ENCODE measurements at regions not wholly inside any gene's neighbourhood (a gene's known extent, or its start where the extent isn't known, plus 50 kb on each side); places are given as distances from the start of the nearest gene placed in this dataset.

DNA sequence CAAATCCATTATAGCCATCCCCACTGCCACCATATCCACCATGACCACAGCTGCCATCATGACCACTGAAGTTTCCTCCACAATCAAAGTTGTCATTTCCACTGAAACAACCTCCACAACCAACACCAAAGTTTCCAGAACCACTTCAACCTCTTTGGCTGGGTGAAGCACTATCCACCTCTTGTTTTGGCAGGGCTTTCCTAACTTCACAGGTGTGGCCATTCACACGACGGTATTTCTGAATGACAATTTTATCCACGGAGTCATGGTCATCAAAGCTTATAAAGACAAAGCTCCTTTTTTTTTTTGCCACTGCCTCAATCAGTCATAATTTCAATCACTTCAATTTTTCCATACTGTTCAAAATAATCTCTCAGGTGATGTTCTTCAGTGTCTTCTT is 89.8 kb upstream of the UGP2 start:
- ChIA-PET CTCF (no interaction called here), POLR2A (no interaction called here)
- no peak for ATAC-seq (ENCODE audit: poor library complexity)
- no peak overlapping the region for H3K4me3 Mint-ChIP-seq
- H3K4me3 ChIP-seq (ENCODE audit: low read length), result no peak overlapping the region
- no peak for DNase-seq
- peaks cover 11% of the 10 kb centered on the region for H3K27me3 Mint-ChIP-seq
- no peaks in the 10 kb centered on the region for H3K27me3 ChIP-seq (ENCODE audit: control insufficient read depth in 1 of 2, insufficient read depth in 2 of 2, low read length in 2 of 2)
- H3K4me1 ChIP-seq (ENCODE audit: insufficient read depth, low read length), result no peaks in the 10 kb centered on the region
- H3K27ac ChIP-seq (ENCODE audit: low read depth in 1 of 2, low read length in 2 of 2), result no peak overlapping the region
- peaks cover 6% of the 10 kb centered on the region for H3K9me3 Mint-ChIP-seq
- TF ChIP-seq, protein P1, sequence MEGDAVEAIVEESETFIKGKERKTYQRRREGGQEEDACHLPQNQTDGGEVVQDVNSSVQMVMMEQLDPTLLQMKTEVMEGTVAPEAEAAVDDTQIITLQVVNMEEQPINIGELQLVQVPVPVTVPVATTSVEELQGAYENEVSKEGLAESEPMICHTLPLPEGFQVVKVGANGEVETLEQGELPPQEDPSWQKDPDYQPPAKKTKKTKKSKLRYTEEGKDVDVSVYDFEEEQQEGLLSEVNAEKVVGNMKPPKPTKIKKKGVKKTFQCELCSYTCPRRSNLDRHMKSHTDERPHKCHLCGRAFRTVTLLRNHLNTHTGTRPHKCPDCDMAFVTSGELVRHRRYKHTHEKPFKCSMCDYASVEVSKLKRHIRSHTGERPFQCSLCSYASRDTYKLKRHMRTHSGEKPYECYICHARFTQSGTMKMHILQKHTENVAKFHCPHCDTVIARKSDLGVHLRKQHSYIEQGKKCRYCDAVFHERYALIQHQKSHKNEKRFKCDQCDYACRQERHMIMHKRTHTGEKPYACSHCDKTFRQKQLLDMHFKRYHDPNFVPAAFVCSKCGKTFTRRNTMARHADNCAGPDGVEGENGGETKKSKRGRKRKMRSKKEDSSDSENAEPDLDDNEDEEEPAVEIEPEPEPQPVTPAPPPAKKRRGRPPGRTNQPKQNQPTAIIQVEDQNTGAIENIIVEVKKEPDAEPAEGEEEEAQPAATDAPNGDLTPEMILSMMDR (IDR thresholded peaks at IDR 0.05), result no peak
- intact Hi-C loops (cut with DNase I, micrococcal nuclease), result no loop called here
- peaks cover 5% of the 10 kb centered on the region in 2 experiments for H3K9me3 ChIP-seq (ENCODE audit: control insufficient read depth in 1 of 2, insufficient read depth in 1 of 2, low read length in 2 of 2)
- no peaks in the 10 kb centered on the region for H3K4me1 Mint-ChIP-seq (ENCODE audit: low read depth)
- H3K36me3 ChIP-seq (ENCODE audit: insufficient read depth, low read length), result no peaks in the 10 kb centered on the region
- H3K36me3 Mint-ChIP-seq (ENCODE audit: low read depth), result no peaks in the 10 kb centered on the region
- no peak overlapping the region for H3K27ac Mint-ChIP-seq

DNA sequence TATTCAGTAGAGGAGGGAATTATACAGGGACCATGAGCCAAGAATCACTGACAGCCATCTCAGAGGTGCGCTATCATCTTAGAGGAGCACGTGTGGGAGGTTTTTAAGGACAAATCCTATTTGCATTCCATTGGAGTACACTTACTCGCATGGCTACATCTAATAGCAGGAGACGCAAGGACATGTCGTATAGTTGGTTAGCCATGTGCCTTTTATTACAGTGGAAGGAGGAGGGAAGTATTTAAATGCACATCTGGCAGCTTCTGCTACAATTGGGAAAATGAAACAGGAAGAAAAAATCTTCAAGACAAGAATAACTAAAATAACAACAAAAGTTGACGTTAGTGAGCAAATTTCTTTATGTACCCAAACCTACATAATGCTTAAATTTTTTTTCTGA is 86.5 kb upstream of the UGP2 start:
- H3K4me1 Mint-ChIP-seq (ENCODE audit: low read depth), result no peaks in the 10 kb centered on the region
- Histone ChIP-seq H3K4me3 (ENCODE audit: low read length) (no peak overlapping the region), H3K4me1 (ENCODE audit: insufficient read depth, low read length) (no peaks in the 10 kb centered on the region), H3K9me3 (ENCODE audit: control insufficient read depth in 1 of 2, insufficient read depth in 1 of 2, low read length in 2 of 2) (peaks cover 0 to 5% of the 10 kb centered on the region in 2 experiments), H3K36me3 (ENCODE audit: insufficient read depth, low read length) (no peaks in the 10 kb centered on the region), H3K27ac (ENCODE audit: low read depth in 1 of 2, low read length in 2 of 2) (no peak overlapping the region), H3K27me3 (ENCODE audit: control insufficient read depth in 1 of 2, insufficient read depth in 2 of 2, low read length in 2 of 2) (peaks cover 0 to 2% of the 10 kb centered on the region in 2 experiments)
- DNase-seq, result no peak
- CTCF ChIA-PET, result no interaction called here
- no peaks in the 10 kb centered on the region for H3K36me3 Mint-ChIP-seq (ENCODE audit: low read depth)
- no peaks in the 10 kb centered on the region for H3K9me3 Mint-ChIP-seq
- intact Hi-C loops (cut with DNase I, micrococcal nuclease), result no loop called here
- H3K27me3 Mint-ChIP-seq, result peaks cover 6% of the 10 kb centered on the region
- H3K27ac Mint-ChIP-seq, result no peak overlapping the region
- TF ChIP-seq, protein P1 (IDR thresholded peaks at IDR 0.05), result no peak
- no peak for ATAC-seq (ENCODE audit: poor library complexity)
- POLR2A ChIA-PET, result no interaction called here
- no peak overlapping the region for H3K4me3 Mint-ChIP-seq

DNA sequence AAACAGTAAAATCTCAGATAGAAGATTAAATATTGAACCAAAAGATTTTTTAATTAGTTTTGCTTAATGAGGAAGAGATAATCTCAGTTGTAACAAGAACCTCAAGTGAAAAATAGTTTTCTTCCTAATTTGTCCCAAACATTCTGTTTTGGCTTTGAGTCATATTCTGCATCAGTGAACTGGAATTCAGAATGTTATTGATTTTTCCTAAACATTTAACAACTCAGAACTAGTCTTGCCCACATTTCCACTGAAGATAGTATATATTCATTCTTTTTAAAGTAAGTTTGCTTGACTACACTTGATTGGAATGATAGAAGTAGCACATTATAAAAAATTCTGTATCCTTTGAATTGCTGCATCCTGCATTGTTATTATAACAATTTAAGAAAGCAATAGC is 85.7 kb upstream of the UGP2 start:
- no peak for DNase-seq
- TF ChIP-seq, protein P1 (IDR thresholded peaks at IDR 0.05), result no peak
- H3K4me1 Mint-ChIP-seq (ENCODE audit: low read depth), result no peaks in the 10 kb centered on the region
- POLR2A ChIA-PET, result no interaction called here
- Histone ChIP-seq H3K4me1 (ENCODE audit: insufficient read depth, low read length) (no peaks in the 10 kb centered on the region), H3K9me3 (ENCODE audit: control insufficient read depth in 1 of 2, insufficient read depth in 1 of 2, low read length in 2 of 2) (peaks cover 0 to 5% of the 10 kb centered on the region in 2 experiments), H3K4me3 (ENCODE audit: low read length) (no peak overlapping the region), H3K27me3 (ENCODE audit: control insufficient read depth in 1 of 2, insufficient read depth in 2 of 2, low read length in 2 of 2) (peaks cover 0 to 2% of the 10 kb centered on the region in 2 experiments), H3K27ac (ENCODE audit: low read depth in 1 of 2, low read length in 2 of 2) (no peak overlapping the region), H3K36me3 (ENCODE audit: insufficient read depth, low read length) (no peaks in the 10 kb centered on the region)
- no peak overlapping the region for H3K27ac Mint-ChIP-seq
- no peaks in the 10 kb centered on the region for H3K36me3 Mint-ChIP-seq (ENCODE audit: low read depth)
- H3K9me3 Mint-ChIP-seq, result no peaks in the 10 kb centered on the region
- peaks cover 13% of the 10 kb centered on the region for H3K27me3 Mint-ChIP-seq
- no peak for ATAC-seq (ENCODE audit: poor library complexity)
- intact Hi-C loops (cut with DNase I, micrococcal nuclease), result no loop called here
- CTCF ChIA-PET, result no interaction called here
- H3K4me3 Mint-ChIP-seq, result no peak overlapping the region
